WERI-Rb-1 (cell line): ENCODE measurements at regions not wholly inside any gene's neighbourhood (a gene's known extent, or its start where the extent isn't known, plus 50 kb on each side); places are given as distances from the start of the nearest gene placed in this dataset.
"Not testable (repeated sequence)": the region's sequence is repeated elsewhere in the genome, so short reads cannot be mapped to it uniquely, and the experiment has no call there.

Experiments
- DNase-seq: peaks from one replicate; pipeline ENCODE4 v3.0.0-alpha.2; 2020
- H3K27ac ChIP-seq: fragments of 250-450 bp; sonication (Bioruptor Pico); 2 replicates; pipeline ENCODE4 v1.5.1; 2020; ENCODE audit warnings: mild to moderate bottlenecking, moderate library complexity
- H3K27me3 ChIP-seq: fragments of 250-450 bp; sonication (Bioruptor Pico); 2 replicates; pipeline ENCODE4 v1.5.1; 2021; ENCODE audit warnings: mild to moderate bottlenecking, low read depth, moderate library complexity; ENCODE audit not compliant: insufficient read depth, severe bottlenecking
- H3K36me3 ChIP-seq: fragments of 250-450 bp; sonication (Bioruptor Pico); 2 replicates; pipeline ENCODE4 v1.5.1; 2020; ENCODE audit warnings: mild to moderate bottlenecking, moderate library complexity
- H3K4me3 ChIP-seq: 2 replicates; pipeline ENCODE4 v1.5.1; 2011; ENCODE audit warnings: low read depth, mild to moderate bottlenecking, control low read depth, low read length
- H3K9me3 ChIP-seq: fragments of 250-450 bp; sonication (Bioruptor Pico); 2 replicates; pipeline ENCODE4 v1.5.1; 2021; ENCODE audit warnings: mild to moderate bottlenecking, moderate library complexity; ENCODE audit not compliant: severe bottlenecking
- CTCF ChIP-seq: IDR thresholded peaks from 2 replicates; pipeline ENCODE4 v1.5.1; 2011; ENCODE audit warnings: low read depth, mild to moderate bottlenecking, control low read depth, inconsistent platforms, low read length

GRCh38 chr19:20269461-20269860, 102.4 kb downstream of the ZNF486 start:
- Histone ChIP-seq H3K27me3 (no peaks in the 10 kb centered on the region), H3K9me3 (no peaks in the 10 kb centered on the region), H3K27ac (no peak overlapping the region), H3K36me3 (no peaks in the 10 kb centered on the region), H3K4me3 (no peak overlapping the region)
- DNase-seq, result no peak
- no peak for TF ChIP-seq CTCF

- not testable (repeated sequence) for H3K9me3 ChIP-seq, H3K4me3 ChIP-seq, DNase-seq, H3K36me3 ChIP-seq, H3K27me3 ChIP-seq, H3K27ac ChIP-seq
Observed at GRCh38 chr19:20261513-20261912, 94.5 kb downstream of the ZNF486 start.

- not testable (repeated sequence) for H3K36me3 ChIP-seq, H3K27ac ChIP-seq, H3K27me3 ChIP-seq, H3K9me3 ChIP-seq, H3K4me3 ChIP-seq, DNase-seq
Observed at GRCh38 chr19:20260738-20261137, 93.7 kb downstream of the ZNF486 start.

GRCh38 chr19:20259615-20260014, 92.6 kb downstream of the ZNF486 start:
- no peak for TF ChIP-seq CTCF
- no peaks in the 10 kb centered on the region for H3K27me3 ChIP-seq
- H3K9me3 ChIP-seq, result peaks cover 3% of the 10 kb centered on the region
- no peaks in the 10 kb centered on the region for H3K36me3 ChIP-seq
- no peak overlapping the region for H3K27ac ChIP-seq
- no peak overlapping the region for H3K4me3 ChIP-seq
- no peak for DNase-seq

- H3K36me3 ChIP-seq, result no peaks in the 10 kb centered on the region
- no peak for DNase-seq
- no peaks in the 10 kb centered on the region for H3K27me3 ChIP-seq
- no peak for TF ChIP-seq CTCF
- peaks cover 3% of the 10 kb centered on the region for H3K9me3 ChIP-seq
- no peak overlapping the region for H3K27ac ChIP-seq
- no peak overlapping the region for H3K4me3 ChIP-seq
Observed at GRCh38 chr19:20256606-20257005, 89.6 kb downstream of the ZNF486 start.

GRCh38 chr19:20254121-20254520, 87.1 kb downstream of the ZNF486 start:
- H3K36me3 ChIP-seq, result no peaks in the 10 kb centered on the region
- no peak overlapping the region for H3K27ac ChIP-seq
- no peaks in the 10 kb centered on the region for H3K27me3 ChIP-seq
- DNase-seq, result no peak
- peaks cover 3% of the 10 kb centered on the region for H3K9me3 ChIP-seq
- no peak for TF ChIP-seq CTCF
- no peak overlapping the region for H3K4me3 ChIP-seq

- no peak overlapping the region for H3K27ac ChIP-seq
- H3K27me3 ChIP-seq, result no peaks in the 10 kb centered on the region
- no peak for DNase-seq
- TF ChIP-seq CTCF, result no peak
- no peak overlapping the region for H3K4me3 ChIP-seq
- peaks cover 3% of the 10 kb centered on the region for H3K9me3 ChIP-seq
- H3K36me3 ChIP-seq, result no peaks in the 10 kb centered on the region
Observed at GRCh38 chr19:20252613-20253012, 85.6 kb downstream of the ZNF486 start.
